Adrenal gland (tissue), 5 donors: ENCODE measurements at regions not wholly inside any gene's neighbourhood (a gene's known extent, or its start where the extent isn't known, plus 50 kb on each side); places are given as distances from the start of the nearest gene placed in this dataset.

Experiments used
- POLR2A ChIP-seq, 2 donors: fragments of 450-650 bp; IDR thresholded peaks; one replicate each; pipeline ENCODE4 v1.6.1; 2017; ENCODE audit warnings: antibody characterized with exemption in 2 of 2, mild to moderate bottlenecking in 2 of 2, moderate library complexity in 1 of 2
- TF ChIP-seq, protein P1 (sequence below), 6 experiments: fragments of 450-650 bp in 4 of 6; fragments of 200-600 bp in 2 of 6; sonication (generic) in 1 of 6; IDR thresholded peaks; 1 replicate in 5 of 6; 2 replicates in 1 of 6; pipeline versions ENCODE4 v1.5.1 to v1.8.0; 2016 to 2021; ENCODE audit warnings: antibody characterized with exemption in 6 of 6, mild to moderate bottlenecking in 2 of 6, moderate library complexity in 1 of 6
- donor health status: DM: no; HTN: no; CAD: no.

DNA sequence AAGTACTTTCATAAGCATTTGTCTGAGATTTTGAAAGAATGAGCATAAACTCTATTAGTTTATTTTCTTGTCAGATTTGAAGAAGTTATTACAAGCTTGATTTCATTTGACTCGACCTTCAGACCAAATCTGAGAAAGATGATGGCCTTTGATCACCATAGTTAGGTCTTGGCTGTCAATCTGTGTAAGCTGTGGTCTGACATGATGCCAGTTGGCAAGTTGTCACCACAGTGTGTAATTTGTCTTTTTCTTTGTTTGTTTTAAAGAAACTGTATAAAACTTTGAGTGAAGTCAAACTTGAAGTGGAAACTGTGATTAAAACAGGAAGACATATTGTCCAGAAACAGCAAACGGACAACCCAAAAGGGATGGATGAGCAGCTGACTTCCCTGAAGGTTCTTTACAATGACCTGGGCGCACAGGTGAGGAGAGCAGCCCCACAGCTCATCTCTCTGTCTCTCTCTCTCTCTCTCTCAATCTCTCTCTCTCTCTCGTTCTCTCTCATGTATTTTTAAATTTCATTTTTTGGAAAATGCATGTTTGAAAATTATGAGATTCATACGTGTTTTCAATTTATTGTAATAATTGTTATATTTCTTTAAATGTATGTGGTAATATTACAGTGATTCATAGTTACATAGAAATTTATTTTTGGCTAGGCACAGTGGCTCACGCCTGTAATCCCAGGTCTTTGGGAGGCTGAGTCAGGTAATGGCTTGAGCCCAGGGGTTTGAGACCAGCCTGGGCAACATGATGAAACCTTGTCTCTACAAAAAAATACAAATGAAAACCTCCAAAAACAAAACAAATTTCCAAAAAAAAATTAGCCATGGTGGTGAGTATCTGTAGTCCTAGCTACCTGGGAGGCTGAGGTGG lies 208.1 kb downstream of the UTRN start:
- TF ChIP-seq, protein P1, sequence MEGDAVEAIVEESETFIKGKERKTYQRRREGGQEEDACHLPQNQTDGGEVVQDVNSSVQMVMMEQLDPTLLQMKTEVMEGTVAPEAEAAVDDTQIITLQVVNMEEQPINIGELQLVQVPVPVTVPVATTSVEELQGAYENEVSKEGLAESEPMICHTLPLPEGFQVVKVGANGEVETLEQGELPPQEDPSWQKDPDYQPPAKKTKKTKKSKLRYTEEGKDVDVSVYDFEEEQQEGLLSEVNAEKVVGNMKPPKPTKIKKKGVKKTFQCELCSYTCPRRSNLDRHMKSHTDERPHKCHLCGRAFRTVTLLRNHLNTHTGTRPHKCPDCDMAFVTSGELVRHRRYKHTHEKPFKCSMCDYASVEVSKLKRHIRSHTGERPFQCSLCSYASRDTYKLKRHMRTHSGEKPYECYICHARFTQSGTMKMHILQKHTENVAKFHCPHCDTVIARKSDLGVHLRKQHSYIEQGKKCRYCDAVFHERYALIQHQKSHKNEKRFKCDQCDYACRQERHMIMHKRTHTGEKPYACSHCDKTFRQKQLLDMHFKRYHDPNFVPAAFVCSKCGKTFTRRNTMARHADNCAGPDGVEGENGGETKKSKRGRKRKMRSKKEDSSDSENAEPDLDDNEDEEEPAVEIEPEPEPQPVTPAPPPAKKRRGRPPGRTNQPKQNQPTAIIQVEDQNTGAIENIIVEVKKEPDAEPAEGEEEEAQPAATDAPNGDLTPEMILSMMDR (IDR thresholded peaks at IDR 0.05): no peak
- no peak for TF ChIP-seq POLR2A (IDR thresholded peaks at IDR 0.05)
